HG03097 (cell line): ENCODE measurements at regions not wholly inside any gene's neighbourhood (a gene's known extent, or its start where the extent isn't known, plus 50 kb on each side); places are given as distances from the start of the nearest gene placed in this dataset.
"Not testable (repeated sequence)": the region's sequence is repeated elsewhere in the genome, so short reads cannot be mapped to it uniquely, and the experiment has no call there.

ENCODE experiments used
- ATAC-seq: cut with Tn5 transposase; IDR thresholded peaks from one replicate; pipeline ENCODE4 v1.9.1; 2021; ENCODE audit not compliant: unreplicated experiment, low FRiP score

GRCh38 chr12:75812271-75813018 lies 219.1 kb downstream of the PHLDA1 start:
- ATAC-seq = no peak

- no peak for ATAC-seq
Observed at GRCh38 chr12:75809746-75810145, 221.8 kb downstream of the PHLDA1 start.

- no peak for ATAC-seq
Observed at GRCh38 chr12:75807494-75807893, 224.1 kb downstream of the PHLDA1 start.

- no peak for ATAC-seq
Observed at GRCh38 chr12:75805905-75806304, 225.7 kb downstream of the PHLDA1 start.

- no peak for ATAC-seq
Observed at GRCh38 chr12:75805320-75805719, 226.3 kb downstream of the PHLDA1 start.

GRCh38 chr12:75798136-75798926 lies 233.2 kb downstream of the PHLDA1 start:
- ATAC-seq = no peak

- no peak for ATAC-seq
Observed at GRCh38 chr12:75795125-75795524, 236.5 kb downstream of the PHLDA1 start.

GRCh38 chr12:75792687-75793086 lies 238.9 kb downstream of the PHLDA1 start:
- ATAC-seq = no peak

- no peak for ATAC-seq
Observed at GRCh38 chr12:75790219-75790618, 241.4 kb downstream of the PHLDA1 start.

GRCh38 chr12:75787146-75787545 lies 244.4 kb downstream of the PHLDA1 start:
- ATAC-seq = not testable (repeated sequence)

GRCh38 chr12:75786070-75786469 lies 245.5 kb downstream of the PHLDA1 start:
- ATAC-seq = no peak

- ATAC-seq = no peak
Observed at GRCh38 chr12:75784591-75784990, 247.0 kb downstream of the PHLDA1 start.

- no peak for ATAC-seq
Observed at GRCh38 chr12:75783093-75783877, 248.3 kb downstream of the PHLDA1 start.

GRCh38 chr12:75782069-75782581 lies 249.5 kb downstream of the PHLDA1 start:
- no peak for ATAC-seq

GRCh38 chr12:75781532-75782046 lies 250.0 kb downstream of the PHLDA1 start:
- ATAC-seq = no peak

GRCh38 chr12:75779891-75780496 lies 251.6 kb downstream of the PHLDA1 start:
- no peak for ATAC-seq

GRCh38 chr12:75774261-75775052 lies 257.1 kb downstream of the PHLDA1 start:
- peak; percentile 63 for ATAC-seq

- no peak for ATAC-seq
Observed at GRCh38 chr12:75773377-75773776, 258.2 kb downstream of the PHLDA1 start.

- ATAC-seq = no peak
Observed at GRCh38 chr12:75771023-75771422, 259.6 kb upstream of the KRR1 start.
